ENCODE measurements at regions not wholly inside any gene's neighbourhood (a gene's known extent, or its start where the extent isn't known, plus 50 kb on each side); places are given as distances from the start of the nearest gene placed in this dataset.
"Not testable (repeated sequence)": the region's sequence is repeated elsewhere in the genome, so short reads cannot be mapped to it uniquely, and the experiment has no call there.

- no peak overlapping the region for H3K4me3 ChIP-seq (ENCODE audit: low read depth, low read length)
- DNase-seq (ENCODE audit: low read depth), result no peak
- TF ChIP-seq, protein P1, sequence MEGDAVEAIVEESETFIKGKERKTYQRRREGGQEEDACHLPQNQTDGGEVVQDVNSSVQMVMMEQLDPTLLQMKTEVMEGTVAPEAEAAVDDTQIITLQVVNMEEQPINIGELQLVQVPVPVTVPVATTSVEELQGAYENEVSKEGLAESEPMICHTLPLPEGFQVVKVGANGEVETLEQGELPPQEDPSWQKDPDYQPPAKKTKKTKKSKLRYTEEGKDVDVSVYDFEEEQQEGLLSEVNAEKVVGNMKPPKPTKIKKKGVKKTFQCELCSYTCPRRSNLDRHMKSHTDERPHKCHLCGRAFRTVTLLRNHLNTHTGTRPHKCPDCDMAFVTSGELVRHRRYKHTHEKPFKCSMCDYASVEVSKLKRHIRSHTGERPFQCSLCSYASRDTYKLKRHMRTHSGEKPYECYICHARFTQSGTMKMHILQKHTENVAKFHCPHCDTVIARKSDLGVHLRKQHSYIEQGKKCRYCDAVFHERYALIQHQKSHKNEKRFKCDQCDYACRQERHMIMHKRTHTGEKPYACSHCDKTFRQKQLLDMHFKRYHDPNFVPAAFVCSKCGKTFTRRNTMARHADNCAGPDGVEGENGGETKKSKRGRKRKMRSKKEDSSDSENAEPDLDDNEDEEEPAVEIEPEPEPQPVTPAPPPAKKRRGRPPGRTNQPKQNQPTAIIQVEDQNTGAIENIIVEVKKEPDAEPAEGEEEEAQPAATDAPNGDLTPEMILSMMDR (conservative IDR thresholded peaks at IDR 0.05; ENCODE audit: low read depth, low read length), result no peak
Measured at GRCh38 chr3:39718674-39719595, 90.5 kb upstream of the MYRIP start.

- H3K4me3 ChIP-seq (ENCODE audit: low read depth, low read length), result no peak overlapping the region
- DNase-seq (ENCODE audit: low read depth), result no peak
- TF ChIP-seq, protein P1 (conservative IDR thresholded peaks at IDR 0.05; ENCODE audit: low read depth, low read length), result no peak
Measured at GRCh38 chr3:39721076-39721475, 88.3 kb upstream of the MYRIP start.

- TF ChIP-seq, protein P1 (conservative IDR thresholded peaks at IDR 0.05; ENCODE audit: low read depth, low read length), result peak; percentile 71
- DNase-seq (ENCODE audit: low read depth), result no peak
Measured at GRCh38 chr3:39724233-39724846, 85.1 kb upstream of the MYRIP start.

GRCh38 chr3:39725321-39725720 is 84.1 kb upstream of the MYRIP start:
- H3K4me3 ChIP-seq (ENCODE audit: low read depth, low read length), result no peak overlapping the region
- TF ChIP-seq, protein P1 (conservative IDR thresholded peaks at IDR 0.05; ENCODE audit: low read depth, low read length), result no peak
- no peak for DNase-seq (ENCODE audit: low read depth)

More at GRCh38 chr3:39724233-39724846, 85.1 kb upstream of the MYRIP start:
- H3K4me3 ChIP-seq (ENCODE audit: low read depth, low read length), result no peak overlapping the region

- no peak overlapping the region for H3K4me3 ChIP-seq (ENCODE audit: low read depth, low read length)
- TF ChIP-seq, protein P1 (conservative IDR thresholded peaks at IDR 0.05; ENCODE audit: low read depth, low read length), result no peak
- DNase-seq (ENCODE audit: low read depth), result no peak
Measured at GRCh38 chr3:39727415-39727814, 82.0 kb upstream of the MYRIP start.

GRCh38 chr3:39733804-39734203 is 75.6 kb upstream of the MYRIP start:
- no peak for DNase-seq (ENCODE audit: low read depth)
- TF ChIP-seq, protein P1 (conservative IDR thresholded peaks at IDR 0.05; ENCODE audit: low read depth, low read length), result no peak
- H3K4me3 ChIP-seq (ENCODE audit: low read depth, low read length), result no peak overlapping the region

DNA sequence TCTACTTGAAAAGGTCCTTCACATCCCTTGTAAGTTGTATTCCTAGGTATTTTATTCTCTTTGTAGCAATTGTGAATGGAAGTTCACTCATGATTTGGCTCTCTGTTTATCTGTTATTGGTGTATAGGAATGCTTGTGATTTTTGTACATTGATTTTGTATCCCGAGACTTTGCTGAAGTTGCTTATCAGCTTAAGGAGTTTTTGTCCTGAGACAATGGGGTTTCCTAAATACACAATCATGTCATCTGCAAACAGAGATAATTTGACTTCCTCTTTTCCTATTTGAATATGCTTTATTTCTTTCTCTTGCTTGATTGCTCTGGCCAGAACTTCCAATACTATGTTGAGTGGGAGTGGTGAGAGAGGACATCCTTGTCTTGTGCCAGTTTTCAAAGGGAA is 69.8 kb upstream of the MYRIP start:
- DNase-seq (ENCODE audit: low read depth); H3K4me3 ChIP-seq (ENCODE audit: low read depth, low read length): not testable (repeated sequence)

Data from epithelial cell of proximal tubule (primary cell).